ENCODE measurements at regions not wholly inside any gene's neighbourhood (a gene's known extent, or its start where the extent isn't known, plus 50 kb on each side); places are given as distances from the start of the nearest gene placed in this dataset.
"Not testable (repeated sequence)": the region's sequence is repeated elsewhere in the genome, so short reads cannot be mapped to it uniquely, and the experiment has no call there.

- TF ChIP-seq POLR2A, CTCF (IDR thresholded peaks at IDR 0.05): not testable (repeated sequence)
Observed at GRCh38 chr16:29200135-29200601, 206.3 kb downstream of the NPIPB11 start.
